Neural cell (in vitro differentiated cells): ENCODE measurements at regions not wholly inside any gene's neighbourhood (a gene's known extent, or its start where the extent isn't known, plus 50 kb on each side); places are given as distances from the start of the nearest gene placed in this dataset.
"Not testable (repeated sequence)": the region's sequence is repeated elsewhere in the genome, so short reads cannot be mapped to it uniquely, and the experiment has no call there.

Experiments used
- H2AFZ ChIP-seq: fragments of 200-600, 300-800 bp; sonication (generic), shearing (Covaris generic); 2 replicates; pipeline ENCODE4 v1.6.0; 2014; ENCODE audit warnings: low read depth, mild to moderate bottlenecking, antibody characterized with exemption, low read length, moderate library complexity
- H3F3A ChIP-seq: fragments of 200-600 bp; shearing (Covaris generic); 2 replicates; pipeline ENCODE4 v1.6.1; 2016; ENCODE audit warnings: mild to moderate bottlenecking, moderate library complexity, mixed read lengths, antibody characterized with exemption, low read length; ENCODE audit not compliant: insufficient read depth, poor library complexity, severe bottlenecking
- H3K27ac ChIP-seq: fragments of 200-600, 300-800 bp; sonication (generic), shearing (Covaris generic); 2 replicates; pipeline ENCODE4 v1.5.1; 2014; ENCODE audit warnings: mild to moderate bottlenecking, low read length, moderate library complexity
- H3K27me3 ChIP-seq: fragments of 300-800, 200-600 bp; sonication (generic), shearing (Covaris generic); 2 replicates; pipeline ENCODE4 v1.6.0; 2014; ENCODE audit warnings: mild to moderate bottlenecking, low read depth, low read length, moderate library complexity; ENCODE audit not compliant: insufficient read depth
- H3K36me3 ChIP-seq: fragments of 300-800, 200-600 bp; sonication (generic), shearing (Covaris generic); 2 replicates; pipeline ENCODE4 v1.5.1; 2014; ENCODE audit warnings: mild to moderate bottlenecking, antibody characterized with exemption, low read length, moderate library complexity; ENCODE audit not compliant: insufficient read depth
- H3K4me2 ChIP-seq: fragments of 300-800, 200-600 bp; sonication (generic), shearing (Covaris generic); 2 replicates; pipeline ENCODE4 v1.6.0; 2014; ENCODE audit warnings: mild to moderate bottlenecking, low read length
- H3K4me3 ChIP-seq: fragments of 300-800, 200-600 bp; sonication (generic), shearing (Covaris generic); 2 replicates; pipeline ENCODE4 v1.5.1; 2014; ENCODE audit warnings: mild to moderate bottlenecking, low read length, moderate library complexity
- H3K79me2 ChIP-seq: fragments of 200-600 bp; shearing (Covaris generic); replicated peaks from 2 replicates; pipeline ENCODE4 v1.6.0; 2014; ENCODE audit warnings: mild to moderate bottlenecking, low read length, moderate library complexity; ENCODE audit not compliant: insufficient read depth
- H3K9ac ChIP-seq: fragments of 300-800, 200-600 bp; sonication (generic), shearing (Covaris generic); 2 replicates; pipeline ENCODE4 v1.6.1; 2016; ENCODE audit warnings: mild to moderate bottlenecking, low read length, mixed read lengths
- H3K9me2 ChIP-seq: fragments of 200-600 bp; shearing (Covaris generic); 2 replicates; pipeline ENCODE4 v1.6.1; 2016; ENCODE audit warnings: mild to moderate bottlenecking, low read length, mixed read lengths; ENCODE audit not compliant: insufficient read depth
- H3K9me3 ChIP-seq: fragments of 200-600, 300-800 bp; sonication (generic), shearing (Covaris generic); 2 replicates; pipeline ENCODE4 v1.6.1; 2016; ENCODE audit warnings: mild to moderate bottlenecking, mixed run types, low read length, moderate library complexity, mixed read lengths
- H4K20me1 ChIP-seq: fragments of 200-600 bp; shearing (Covaris generic); 2 replicates; pipeline ENCODE4 v1.6.1; 2016; ENCODE audit warnings: mild to moderate bottlenecking, mixed run types; ENCODE audit not compliant: insufficient read depth
- CTCF ChIP-seq: fragments of 450-650 bp; IDR thresholded peaks from 2 replicates; pipeline ENCODE4 v1.5.1; 2014; ENCODE audit warnings: antibody characterized with exemption, mild to moderate bottlenecking, moderate library complexity; ENCODE audit not compliant: poor library complexity, severe bottlenecking
- EP300 ChIP-seq: fragments of 450-650 bp; conservative IDR thresholded peaks from 2 replicates; pipeline ENCODE4 v1.6.1; 2014; ENCODE audit warnings: antibody characterized with exemption, mild to moderate bottlenecking, moderate library complexity; ENCODE audit not compliant: poor library complexity, severe bottlenecking
- EZH2 ChIP-seq: fragments of 200-600, 300-800 bp; shearing (Covaris generic), sonication (generic); IDR thresholded peaks from 2 replicates; pipeline ENCODE4 v1.6.1; 2014; ENCODE audit warnings: antibody characterized with exemption, low read length, borderline replicate concordance, mild to moderate bottlenecking; ENCODE audit not compliant: insufficient read depth, poor library complexity, severe bottlenecking
- MXI1 ChIP-seq: fragments of 450-650 bp; conservative IDR thresholded peaks from 2 replicates; pipeline ENCODE4 v1.6.1; 2014; ENCODE audit warnings: antibody characterized with exemption, mild to moderate bottlenecking; ENCODE audit not compliant: poor library complexity, severe bottlenecking
- POLR2AphosphoS5 ChIP-seq: IDR thresholded peaks from 2 replicates; pipeline ENCODE4 v1.6.1; 2012
- RAD21 ChIP-seq: fragments of 450-650 bp; conservative IDR thresholded peaks from 2 replicates; pipeline ENCODE4 v1.6.1; 2014; ENCODE audit warnings: antibody characterized with exemption, mild to moderate bottlenecking, moderate library complexity
- SMC3 ChIP-seq: fragments of 450-650 bp; conservative IDR thresholded peaks from 2 replicates; pipeline ENCODE4 v1.6.1; 2014; ENCODE audit warnings: antibody characterized with exemption, mild to moderate bottlenecking, moderate library complexity; ENCODE audit not compliant: poor library complexity
- TAF1 ChIP-seq: IDR thresholded peaks from 2 replicates; pipeline ENCODE4 v1.6.1; 2012; ENCODE audit warnings: low read depth
- TF ChIP-seq, protein P1 (sequence below): IDR thresholded peaks from 2 replicates; pipeline ENCODE4 v1.6.1; 2012; ENCODE audit warnings: borderline replicate concordance

DNA sequence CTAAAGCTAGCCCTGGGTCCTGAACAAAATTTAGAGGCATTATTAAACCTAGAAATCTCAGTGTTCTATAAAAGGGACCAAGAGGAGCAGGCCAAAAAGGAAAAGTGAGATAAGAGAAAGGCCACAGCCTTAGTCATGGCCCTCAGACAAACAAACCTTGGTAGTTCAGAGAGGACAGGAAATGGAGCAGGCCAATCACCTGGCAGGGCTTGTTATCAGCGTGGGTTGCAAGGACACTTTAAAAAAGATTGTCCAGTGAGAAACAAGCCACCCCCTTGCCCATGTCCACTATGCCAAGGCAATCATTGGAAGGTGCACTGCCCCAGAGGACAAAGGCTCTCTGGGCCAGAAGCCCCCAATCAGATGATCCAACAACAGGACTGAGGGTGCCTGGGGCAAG lies 213.3 kb upstream of the CXADR start:
- not testable (repeated sequence) for H3K4me3 ChIP-seq, H3K27me3 ChIP-seq, H3K27ac ChIP-seq, H3K9me2 ChIP-seq, H4K20me1 ChIP-seq, H3F3A ChIP-seq, H3K9ac ChIP-seq, H3K4me2 ChIP-seq, H3K9me3 ChIP-seq, H2AFZ ChIP-seq, H3K79me2 ChIP-seq, H3K36me3 ChIP-seq

- not testable (repeated sequence) for H3K36me3 ChIP-seq, H3K27me3 ChIP-seq, H3F3A ChIP-seq, H3K79me2 ChIP-seq, H3K9ac ChIP-seq, H3K9me3 ChIP-seq, H2AFZ ChIP-seq, H3K4me3 ChIP-seq, H3K4me2 ChIP-seq, H4K20me1 ChIP-seq, H3K27ac ChIP-seq, H3K9me2 ChIP-seq
These were observed 185.1 kb upstream of the CXADR start for GRCh38 chr21:17327715-17328114.

DNA sequence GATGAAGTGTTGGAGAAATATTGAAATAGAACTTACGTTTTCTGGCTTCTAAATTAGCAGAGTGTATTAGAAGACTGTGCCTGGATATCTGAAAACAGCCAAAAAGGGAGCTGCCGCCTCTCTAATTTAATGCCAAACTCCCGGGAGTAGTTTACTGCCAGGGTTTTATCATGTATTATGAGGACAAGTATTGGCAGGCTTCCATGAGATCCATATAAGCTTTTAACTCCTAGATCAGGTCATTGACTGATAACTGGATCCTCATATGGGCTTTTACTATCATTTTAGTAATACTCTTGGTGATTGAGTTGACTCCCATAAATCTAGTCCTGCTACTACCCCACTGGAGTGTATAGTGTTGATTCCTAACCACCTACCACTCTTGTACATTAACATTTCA lies 178.4 kb upstream of the CXADR start:
- no peaks in the 10 kb centered on the region for H4K20me1 ChIP-seq
- no peak overlapping the region for H3K27ac ChIP-seq
- no peaks in the 10 kb centered on the region for H3K79me2 ChIP-seq
- H3K27me3 ChIP-seq: no peaks in the 10 kb centered on the region
- no peak overlapping the region for H3K4me2 ChIP-seq
- H2AFZ ChIP-seq: no peak overlapping the region
- no peaks in the 10 kb centered on the region for H3K9me2 ChIP-seq
- H3K9me3 ChIP-seq: no peaks in the 10 kb centered on the region
- no peak overlapping the region for H3K9ac ChIP-seq
- no peaks in the 10 kb centered on the region for H3F3A ChIP-seq
- no peaks in the 10 kb centered on the region for H3K36me3 ChIP-seq
- H3K4me3 ChIP-seq: no peak overlapping the region
- TF ChIP-seq TAF1 (no peak), EP300 (no peak), RAD21 (no peak), POLR2AphosphoS5 (no peak), SMC3 (no peak)

DNA sequence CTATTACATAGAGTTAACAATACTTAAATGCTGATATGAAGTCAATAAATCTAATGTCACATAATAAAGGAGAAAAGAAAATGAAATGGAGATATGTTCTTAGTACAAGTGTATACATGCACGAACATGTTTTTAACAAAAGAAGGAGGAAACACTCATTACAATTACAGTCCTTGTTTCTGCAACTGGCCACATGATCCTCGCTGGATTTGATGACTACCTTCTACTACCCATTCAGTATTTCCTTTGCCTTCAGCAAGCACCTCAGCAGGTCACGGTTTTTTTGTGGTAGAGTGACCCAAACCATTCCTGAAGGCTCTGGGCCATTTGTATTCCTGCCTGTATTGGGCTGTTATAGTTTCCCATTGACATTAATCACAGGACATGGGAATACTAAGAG lies 172.8 kb upstream of the CXADR start:
- H4K20me1 ChIP-seq: no peaks in the 10 kb centered on the region
- no peaks in the 10 kb centered on the region for H3K27me3 ChIP-seq
- H3K9me3 ChIP-seq: no peaks in the 10 kb centered on the region
- no peaks in the 10 kb centered on the region for H3K9me2 ChIP-seq
- no peak overlapping the region for H3K4me3 ChIP-seq
- H3F3A ChIP-seq: no peaks in the 10 kb centered on the region
- no peak overlapping the region for H3K9ac ChIP-seq
- H3K36me3 ChIP-seq: no peaks in the 10 kb centered on the region
- H3K27ac ChIP-seq: no peak overlapping the region
- no peak for TF ChIP-seq TAF1
- TF ChIP-seq SMC3: no peak
- no peak for TF ChIP-seq POLR2AphosphoS5
- no peak for TF ChIP-seq CTCF
- TF ChIP-seq, protein P1, sequence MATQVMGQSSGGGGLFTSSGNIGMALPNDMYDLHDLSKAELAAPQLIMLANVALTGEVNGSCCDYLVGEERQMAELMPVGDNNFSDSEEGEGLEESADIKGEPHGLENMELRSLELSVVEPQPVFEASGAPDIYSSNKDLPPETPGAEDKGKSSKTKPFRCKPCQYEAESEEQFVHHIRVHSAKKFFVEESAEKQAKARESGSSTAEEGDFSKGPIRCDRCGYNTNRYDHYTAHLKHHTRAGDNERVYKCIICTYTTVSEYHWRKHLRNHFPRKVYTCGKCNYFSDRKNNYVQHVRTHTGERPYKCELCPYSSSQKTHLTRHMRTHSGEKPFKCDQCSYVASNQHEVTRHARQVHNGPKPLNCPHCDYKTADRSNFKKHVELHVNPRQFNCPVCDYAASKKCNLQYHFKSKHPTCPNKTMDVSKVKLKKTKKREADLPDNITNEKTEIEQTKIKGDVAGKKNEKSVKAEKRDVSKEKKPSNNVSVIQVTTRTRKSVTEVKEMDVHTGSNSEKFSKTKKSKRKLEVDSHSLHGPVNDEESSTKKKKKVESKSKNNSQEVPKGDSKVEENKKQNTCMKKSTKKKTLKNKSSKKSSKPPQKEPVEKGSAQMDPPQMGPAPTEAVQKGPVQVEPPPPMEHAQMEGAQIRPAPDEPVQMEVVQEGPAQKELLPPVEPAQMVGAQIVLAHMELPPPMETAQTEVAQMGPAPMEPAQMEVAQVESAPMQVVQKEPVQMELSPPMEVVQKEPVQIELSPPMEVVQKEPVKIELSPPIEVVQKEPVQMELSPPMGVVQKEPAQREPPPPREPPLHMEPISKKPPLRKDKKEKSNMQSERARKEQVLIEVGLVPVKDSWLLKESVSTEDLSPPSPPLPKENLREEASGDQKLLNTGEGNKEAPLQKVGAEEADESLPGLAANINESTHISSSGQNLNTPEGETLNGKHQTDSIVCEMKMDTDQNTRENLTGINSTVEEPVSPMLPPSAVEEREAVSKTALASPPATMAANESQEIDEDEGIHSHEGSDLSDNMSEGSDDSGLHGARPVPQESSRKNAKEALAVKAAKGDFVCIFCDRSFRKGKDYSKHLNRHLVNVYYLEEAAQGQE: no peak
- no peak for TF ChIP-seq EZH2
- no peak for TF ChIP-seq MXI1
- TF ChIP-seq RAD21: no peak
- no peak for TF ChIP-seq EP300
- no peak overlapping the region for H3K4me2 ChIP-seq
- H3K79me2 ChIP-seq: no peaks in the 10 kb centered on the region
- H2AFZ ChIP-seq: no peak overlapping the region
